ENCODE measurements at regions not wholly inside any gene's neighbourhood (a gene's known extent, or its start where the extent isn't known, plus 50 kb on each side); places are given as distances from the start of the nearest gene placed in this dataset.

DNA sequence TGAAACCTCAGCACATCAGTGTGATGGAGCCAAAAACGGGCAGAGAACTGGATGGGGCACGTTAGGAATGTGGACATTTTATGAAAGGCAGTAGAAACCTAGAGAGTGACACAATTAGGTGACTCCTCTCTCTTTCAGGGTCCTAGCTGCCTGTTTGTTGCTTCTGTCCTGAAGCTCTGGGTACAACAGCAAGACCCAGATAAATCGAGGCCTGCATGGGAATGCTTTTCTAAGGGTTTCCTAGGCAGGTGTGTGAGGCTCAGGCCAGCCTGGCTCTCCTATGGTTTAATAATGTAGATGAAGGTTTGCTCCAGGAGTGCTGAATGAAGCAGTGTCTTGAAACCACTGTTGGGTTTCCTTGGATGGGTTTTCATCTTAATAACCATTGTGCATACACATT is 517.1 kb upstream of the RAB6C start:
- DNase-seq (ENCODE audit: low read depth) = no peak
- H3K4me3 ChIP-seq (ENCODE audit: low read length) = no peak overlapping the region
- TF ChIP-seq, protein P1, sequence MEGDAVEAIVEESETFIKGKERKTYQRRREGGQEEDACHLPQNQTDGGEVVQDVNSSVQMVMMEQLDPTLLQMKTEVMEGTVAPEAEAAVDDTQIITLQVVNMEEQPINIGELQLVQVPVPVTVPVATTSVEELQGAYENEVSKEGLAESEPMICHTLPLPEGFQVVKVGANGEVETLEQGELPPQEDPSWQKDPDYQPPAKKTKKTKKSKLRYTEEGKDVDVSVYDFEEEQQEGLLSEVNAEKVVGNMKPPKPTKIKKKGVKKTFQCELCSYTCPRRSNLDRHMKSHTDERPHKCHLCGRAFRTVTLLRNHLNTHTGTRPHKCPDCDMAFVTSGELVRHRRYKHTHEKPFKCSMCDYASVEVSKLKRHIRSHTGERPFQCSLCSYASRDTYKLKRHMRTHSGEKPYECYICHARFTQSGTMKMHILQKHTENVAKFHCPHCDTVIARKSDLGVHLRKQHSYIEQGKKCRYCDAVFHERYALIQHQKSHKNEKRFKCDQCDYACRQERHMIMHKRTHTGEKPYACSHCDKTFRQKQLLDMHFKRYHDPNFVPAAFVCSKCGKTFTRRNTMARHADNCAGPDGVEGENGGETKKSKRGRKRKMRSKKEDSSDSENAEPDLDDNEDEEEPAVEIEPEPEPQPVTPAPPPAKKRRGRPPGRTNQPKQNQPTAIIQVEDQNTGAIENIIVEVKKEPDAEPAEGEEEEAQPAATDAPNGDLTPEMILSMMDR (conservative IDR thresholded peaks at IDR 0.05; ENCODE audit: low read depth, low read length) = no peak

DNA sequence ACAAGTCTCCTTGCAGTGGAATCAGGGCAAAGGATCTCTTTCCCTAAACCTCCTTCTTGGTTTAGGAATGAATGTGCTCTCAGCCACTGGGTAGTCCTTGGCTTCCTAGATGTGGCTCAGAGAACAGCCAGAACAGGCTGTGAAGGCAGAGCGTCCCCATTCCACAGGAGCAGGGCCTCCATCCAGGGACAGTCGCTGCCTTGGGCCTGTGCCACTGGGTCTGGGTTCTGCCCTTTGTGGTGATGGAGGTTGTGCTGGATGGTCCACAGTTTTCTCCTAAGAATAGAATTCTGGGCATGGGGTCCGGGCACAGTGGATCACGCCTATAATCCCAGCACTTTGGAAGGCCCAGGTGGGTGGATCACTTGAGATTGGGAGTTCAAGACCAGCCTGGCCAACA is 516.5 kb upstream of the RAB6C start:
- H3K4me3 ChIP-seq (ENCODE audit: low read length) = no peak overlapping the region
- TF ChIP-seq, protein P1 (conservative IDR thresholded peaks at IDR 0.05; ENCODE audit: low read depth, low read length) = no peak
- no peak for DNase-seq (ENCODE audit: low read depth)

DNA sequence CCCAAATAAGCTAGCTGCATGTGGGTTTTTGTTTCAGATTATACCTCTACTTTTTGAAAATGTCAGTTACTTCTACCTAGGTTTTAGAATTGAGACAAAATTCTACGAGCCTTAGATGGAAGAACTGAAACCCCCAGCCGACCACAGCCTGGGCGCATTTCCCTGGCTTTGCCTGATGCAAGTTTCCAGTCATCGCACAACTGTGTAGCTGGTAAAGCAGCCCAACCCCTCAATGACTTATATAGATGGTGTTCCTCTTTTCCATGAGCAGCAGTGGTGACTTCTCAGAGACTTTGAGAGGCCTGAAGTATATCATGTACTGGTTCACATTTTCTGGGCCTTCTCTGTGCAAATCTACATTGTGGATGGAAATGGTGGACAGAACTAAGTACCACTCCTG is 515.4 kb upstream of the RAB6C start:
- TF ChIP-seq, protein P1 (conservative IDR thresholded peaks at IDR 0.05; ENCODE audit: low read depth, low read length) = no peak
- DNase-seq (ENCODE audit: low read depth) = no peak
- H3K4me3 ChIP-seq (ENCODE audit: low read length) = no peak overlapping the region

DNA sequence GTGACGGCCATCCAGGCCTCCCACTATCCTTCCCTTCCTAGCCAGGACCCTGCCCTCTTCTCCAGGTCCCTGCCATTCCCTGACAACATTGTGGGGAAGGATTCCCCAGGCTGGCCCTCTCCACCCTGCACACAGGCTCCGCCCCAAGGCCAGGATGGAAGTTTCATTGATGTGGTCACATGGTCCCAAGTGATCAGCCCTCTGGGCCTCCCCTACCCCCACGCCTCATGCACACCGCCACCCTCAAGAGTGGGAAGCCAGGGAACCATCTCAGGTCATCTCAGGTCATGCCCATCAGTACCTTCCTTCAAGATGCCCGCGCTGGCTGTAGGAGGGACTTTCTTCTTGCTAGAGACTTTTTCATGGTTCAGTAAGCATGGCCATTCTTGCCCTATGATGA is 514.8 kb upstream of the RAB6C start:
- DNase-seq (ENCODE audit: low read depth) = no peak
- TF ChIP-seq, protein P1 (conservative IDR thresholded peaks at IDR 0.05; ENCODE audit: low read depth, low read length) = no peak
- H3K4me3 ChIP-seq (ENCODE audit: low read length) = no peak overlapping the region

DNA sequence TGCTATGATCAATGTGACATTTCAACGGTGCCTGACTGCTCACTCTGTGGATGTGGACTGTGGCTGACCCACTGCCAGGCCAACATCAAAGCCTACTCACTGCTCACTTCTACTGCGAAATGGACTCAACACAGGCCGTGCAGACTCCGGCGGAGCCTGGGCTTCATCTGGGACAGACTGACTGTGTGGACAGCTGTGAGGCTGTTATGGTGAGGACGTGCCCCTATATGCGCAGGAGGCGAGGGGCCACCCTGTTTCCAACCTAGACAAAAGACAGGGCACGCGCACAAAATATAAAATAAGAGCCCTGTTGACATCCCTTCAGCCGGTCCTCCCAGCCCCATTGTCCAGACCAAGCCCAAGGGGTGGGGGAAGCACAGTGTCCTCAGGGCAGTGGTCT is 514.4 kb upstream of the RAB6C start:
- TF ChIP-seq, protein P1 (conservative IDR thresholded peaks at IDR 0.05; ENCODE audit: low read depth, low read length) = no peak
- DNase-seq (ENCODE audit: low read depth) = no peak
- H3K4me3 ChIP-seq (ENCODE audit: low read length) = no peak overlapping the region

DNA sequence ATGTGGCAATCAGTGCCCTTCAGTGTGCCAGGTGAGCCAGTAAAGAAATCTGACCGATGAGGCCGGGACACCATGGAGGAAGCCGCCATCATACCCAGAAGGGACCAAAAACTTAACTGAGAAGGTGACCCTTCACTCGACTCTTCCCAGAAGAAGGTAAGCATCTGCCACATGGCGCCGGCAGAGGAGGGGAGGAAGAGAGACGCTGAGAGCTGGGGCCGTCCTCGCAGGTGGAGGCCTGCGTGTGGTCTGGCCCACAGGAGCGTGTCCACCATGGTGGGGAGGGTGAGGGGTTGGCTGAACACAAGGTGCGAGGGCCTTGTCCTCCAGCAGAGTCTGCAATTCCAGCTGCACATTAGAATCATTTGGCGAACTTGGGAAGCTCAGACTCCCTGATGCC is 513.1 kb upstream of the RAB6C start:
- TF ChIP-seq, protein P1 (conservative IDR thresholded peaks at IDR 0.05; ENCODE audit: low read depth, low read length) = no peak
- DNase-seq (ENCODE audit: low read depth) = no peak

DNA sequence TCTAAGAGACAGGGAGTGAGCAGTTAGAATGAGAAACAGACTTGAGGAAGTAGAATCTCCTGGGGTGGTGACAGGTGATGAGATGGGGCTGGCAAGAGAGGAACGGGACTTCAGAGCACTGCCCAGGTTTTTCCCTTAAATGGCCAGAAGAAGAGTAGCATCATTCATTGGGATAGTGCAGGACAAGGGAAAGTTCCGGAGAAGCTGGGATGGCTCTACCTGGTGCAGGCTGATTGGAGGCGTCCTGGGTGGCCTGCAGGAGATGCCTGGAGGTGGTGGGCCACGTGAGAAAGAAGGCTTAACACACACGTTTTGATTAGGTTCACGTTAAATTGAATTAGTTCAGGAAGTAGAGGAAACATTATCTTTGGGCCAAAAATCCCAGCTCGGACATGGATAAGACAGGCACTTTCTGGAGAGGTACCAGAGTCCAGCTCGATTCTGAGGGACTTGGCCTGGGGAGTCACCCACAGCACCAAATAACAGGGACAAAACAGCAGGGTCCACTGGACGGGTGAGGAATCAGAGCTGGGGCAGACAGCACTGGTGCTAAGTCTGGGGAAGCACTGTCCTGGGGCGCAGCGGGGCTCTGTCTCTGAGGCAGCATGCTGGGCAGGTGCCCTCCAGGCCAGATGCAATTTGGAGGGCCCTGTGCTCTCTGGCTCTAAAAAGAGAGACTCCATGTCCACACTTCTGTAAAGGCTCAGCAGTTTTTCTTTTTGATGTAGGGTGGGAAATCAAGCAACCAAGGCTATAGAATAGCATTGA is 512.3 kb upstream of the RAB6C start:
- TF ChIP-seq, protein P1 (conservative IDR thresholded peaks at IDR 0.05; ENCODE audit: low read depth, low read length) = no peak
- no peak overlapping the region for H3K4me3 ChIP-seq (ENCODE audit: low read length)
- no peak for DNase-seq (ENCODE audit: low read depth)

More for the DNA sequence above, 513.1 kb upstream of the RAB6C start:
- H3K4me3 ChIP-seq (ENCODE audit: low read length) = no peak overlapping the region

All from retinal pigment epithelial cell (primary cell).